OCI-LY1 (cell line): ENCODE measurements at regions not wholly inside any gene's neighbourhood (a gene's known extent, or its start where the extent isn't known, plus 50 kb on each side); places are given as distances from the start of the nearest gene placed in this dataset.

ENCODE experiments used
- CTCF ChIP-seq: fragments of 200-600 bp; sonication (generic), shearing (Covaris generic); IDR thresholded peaks from 2 replicates; pipeline ENCODE4 v1.5.1; 2017; ENCODE audit warnings: mild to moderate bottlenecking, antibody characterized with exemption, low read length, moderate library complexity, mixed read lengths
- EZH2 ChIP-seq: fragments of 200-600 bp; sonication (generic), shearing (Covaris generic); IDR thresholded peaks from 2 replicates; pipeline ENCODE4 v1.8.0; 2017; ENCODE audit warnings: borderline replicate concordance, mixed run types, mild to moderate bottlenecking, antibody characterized with exemption, low read length, moderate library complexity, mixed read lengths

GRCh38 chr15:97728791-97729190 lies 231.7 kb upstream of the ARRDC4 start:
- TF ChIP-seq CTCF (no peak), EZH2 (no peak)
